ENCODE measurements at regions not wholly inside any gene's neighbourhood (a gene's known extent, or its start where the extent isn't known, plus 50 kb on each side); places are given as distances from the start of the nearest gene placed in this dataset.

- Histone ChIP-seq H3K36me3 (ENCODE audit: control insufficient read depth in 3 of 3, insufficient read depth in 2 of 3, low read depth in 1 of 3, low read length in 3 of 3) (no peaks in the 10 kb centered on the region), H3K4me3 (ENCODE audit: low read depth in 1 of 3, low read length in 3 of 3) (no peak overlapping the region), H3K9me3 (ENCODE audit: control insufficient read depth in 2 of 2, insufficient read depth in 1 of 2, low read depth in 1 of 2, low read length in 1 of 2) (no peaks in the 10 kb centered on the region), H3K4me1 (ENCODE audit: control insufficient read depth in 3 of 3, insufficient read depth in 2 of 3, low read depth in 1 of 3, low read length in 2 of 3) (no peaks in the 10 kb centered on the region), H3K27ac (ENCODE audit: low read depth in 1 of 3, low read length in 2 of 3) (no peak overlapping the region), H3K27me3 (ENCODE audit: control insufficient read depth in 3 of 3, insufficient read depth in 3 of 3, low read length in 3 of 3) (no peaks in the 10 kb centered on the region)
- 61 to 75% (median 66%) methylated on average over 3 of the region's 3 CpGs for WGBS, 3 donors
- DNase-seq, result no peak
- no peak for FAIRE-seq
Observed at GRCh38 chr20:52349806-52350205, 158.2 kb upstream of the ZFP64 start.

GRCh38 chr20:52348434-52348833 is 156.9 kb upstream of the ZFP64 start:
- no peaks in the 10 kb centered on the region for H3K9me3 ChIP-seq (ENCODE audit: control insufficient read depth in 2 of 2, insufficient read depth in 1 of 2, low read depth in 1 of 2, low read length in 1 of 2)
- WGBS, 3 donors, result 69 to 88% (median 76%) methylated on average over 2 of the region's 2 CpGs
- FAIRE-seq, result no peak
- H3K4me1 ChIP-seq (ENCODE audit: control insufficient read depth in 3 of 3, insufficient read depth in 2 of 3, low read depth in 1 of 3, low read length in 2 of 3), result no peaks in the 10 kb centered on the region
- DNase-seq, result no peak
- H3K27me3 ChIP-seq (ENCODE audit: control insufficient read depth in 3 of 3, insufficient read depth in 3 of 3, low read length in 3 of 3), result no peaks in the 10 kb centered on the region
- H3K27ac ChIP-seq (ENCODE audit: low read depth in 1 of 3, low read length in 2 of 3), result no peak overlapping the region
- no peak overlapping the region for H3K4me3 ChIP-seq (ENCODE audit: low read depth in 1 of 3, low read length in 3 of 3)
- no peaks in the 10 kb centered on the region for H3K36me3 ChIP-seq (ENCODE audit: control insufficient read depth in 3 of 3, insufficient read depth in 2 of 3, low read depth in 1 of 3, low read length in 3 of 3)

- no peak for FAIRE-seq
Observed at GRCh38 chr20:52346797-52347196, 155.2 kb upstream of the ZFP64 start.

GRCh38 chr20:52342913-52343312 is 151.3 kb upstream of the ZFP64 start:
- FAIRE-seq, result no peak
- no peaks in the 10 kb centered on the region for H3K27me3 ChIP-seq (ENCODE audit: control insufficient read depth in 3 of 3, insufficient read depth in 3 of 3, low read length in 3 of 3)
- DNase-seq, result no peak
- no peak overlapping the region for H3K4me3 ChIP-seq (ENCODE audit: low read depth in 1 of 3, low read length in 3 of 3)
- no peaks in the 10 kb centered on the region for H3K36me3 ChIP-seq (ENCODE audit: control insufficient read depth in 3 of 3, insufficient read depth in 2 of 3, low read depth in 1 of 3, low read length in 3 of 3)
- no peak overlapping the region for H3K27ac ChIP-seq (ENCODE audit: low read depth in 1 of 3, low read length in 2 of 3)
- no peaks in the 10 kb centered on the region for H3K9me3 ChIP-seq (ENCODE audit: control insufficient read depth in 2 of 2, insufficient read depth in 1 of 2, low read depth in 1 of 2, low read length in 1 of 2)
- no peaks in the 10 kb centered on the region for H3K4me1 ChIP-seq (ENCODE audit: control insufficient read depth in 3 of 3, insufficient read depth in 2 of 3, low read depth in 1 of 3, low read length in 2 of 3)
- WGBS, 3 donors, result 71 to 82% (median 75%) methylated on average over 3 of the region's 3 CpGs

More at GRCh38 chr20:52346797-52347196, 155.2 kb upstream of the ZFP64 start:
- Histone ChIP-seq H3K27me3 (ENCODE audit: control insufficient read depth in 3 of 3, insufficient read depth in 3 of 3, low read length in 3 of 3) (no peaks in the 10 kb centered on the region), H3K27ac (ENCODE audit: low read depth in 1 of 3, low read length in 2 of 3) (no peak overlapping the region), H3K4me3 (ENCODE audit: low read depth in 1 of 3, low read length in 3 of 3) (no peak overlapping the region), H3K4me1 (ENCODE audit: control insufficient read depth in 3 of 3, insufficient read depth in 2 of 3, low read depth in 1 of 3, low read length in 2 of 3) (no peaks in the 10 kb centered on the region), H3K36me3 (ENCODE audit: control insufficient read depth in 3 of 3, insufficient read depth in 2 of 3, low read depth in 1 of 3, low read length in 3 of 3) (no peaks in the 10 kb centered on the region), H3K9me3 (ENCODE audit: control insufficient read depth in 2 of 2, insufficient read depth in 1 of 2, low read depth in 1 of 2, low read length in 1 of 2) (no peaks in the 10 kb centered on the region)
- WGBS, 3 donors, result 75 to 82% (median 79%) methylated on average over 2 of the region's 2 CpGs
- DNase-seq, result no peak

GRCh38 chr20:52340036-52340634 is 148.6 kb upstream of the ZFP64 start:
- Histone ChIP-seq H3K27ac (ENCODE audit: low read depth in 1 of 3, low read length in 2 of 3) (no peak overlapping the region), H3K36me3 (ENCODE audit: control insufficient read depth in 3 of 3, insufficient read depth in 2 of 3, low read depth in 1 of 3, low read length in 3 of 3) (no peaks in the 10 kb centered on the region), H3K27me3 (ENCODE audit: control insufficient read depth in 3 of 3, insufficient read depth in 3 of 3, low read length in 3 of 3) (no peaks in the 10 kb centered on the region), H3K9me3 (ENCODE audit: control insufficient read depth in 2 of 2, insufficient read depth in 1 of 2, low read depth in 1 of 2, low read length in 1 of 2) (no peaks in the 10 kb centered on the region), H3K4me1 (ENCODE audit: control insufficient read depth in 3 of 3, insufficient read depth in 2 of 3, low read depth in 1 of 3, low read length in 2 of 3) (no peaks in the 10 kb centered on the region), H3K4me3 (ENCODE audit: low read depth in 1 of 3, low read length in 3 of 3) (no peak overlapping the region)
- no peak for FAIRE-seq
- peak in 1 of 2 donors; percentile 21 for DNase-seq
- 51 to 65% (median 58%) methylated on average over 4 of the region's 4 CpGs for WGBS, 3 donors

GRCh38 chr20:52332649-52333250 is 141.2 kb upstream of the ZFP64 start:
- DNase-seq, result no peak
- no peak for FAIRE-seq
- H3K36me3 ChIP-seq (ENCODE audit: control insufficient read depth in 3 of 3, insufficient read depth in 2 of 3, low read depth in 1 of 3, low read length in 3 of 3), result no peaks in the 10 kb centered on the region
- no peaks in the 10 kb centered on the region for H3K9me3 ChIP-seq (ENCODE audit: control insufficient read depth in 2 of 2, insufficient read depth in 1 of 2, low read depth in 1 of 2, low read length in 1 of 2)
- no peak overlapping the region for H3K4me3 ChIP-seq (ENCODE audit: low read depth in 1 of 3, low read length in 3 of 3)
- no peaks in the 10 kb centered on the region for H3K27me3 ChIP-seq (ENCODE audit: control insufficient read depth in 3 of 3, insufficient read depth in 3 of 3, low read length in 3 of 3)
- H3K27ac ChIP-seq (ENCODE audit: low read depth in 1 of 3, low read length in 2 of 3), result no peak overlapping the region
- H3K4me1 ChIP-seq (ENCODE audit: control insufficient read depth in 3 of 3, insufficient read depth in 2 of 3, low read depth in 1 of 3, low read length in 2 of 3), result no peaks in the 10 kb centered on the region
- 90 to 92% (median 92%) methylated on average over 2 of the region's 2 CpGs for WGBS, 3 donors

GRCh38 chr20:52332230-52332629 is 140.7 kb upstream of the ZFP64 start:
- no peaks in the 10 kb centered on the region for H3K27me3 ChIP-seq (ENCODE audit: control insufficient read depth in 3 of 3, insufficient read depth in 3 of 3, low read length in 3 of 3)
- whole genome bisulfite sequencing, 3 donors, result 62 to 87% (median 77%) methylated on average over 1 of the region's 1 CpG
- no peaks in the 10 kb centered on the region for H3K4me1 ChIP-seq (ENCODE audit: control insufficient read depth in 3 of 3, insufficient read depth in 2 of 3, low read depth in 1 of 3, low read length in 2 of 3)
- H3K9me3 ChIP-seq (ENCODE audit: control insufficient read depth in 2 of 2, insufficient read depth in 1 of 2, low read depth in 1 of 2, low read length in 1 of 2), result no peaks in the 10 kb centered on the region
- no peaks in the 10 kb centered on the region for H3K36me3 ChIP-seq (ENCODE audit: control insufficient read depth in 3 of 3, insufficient read depth in 2 of 3, low read depth in 1 of 3, low read length in 3 of 3)
- no peak for DNase-seq
- FAIRE-seq, result no peak
- H3K4me3 ChIP-seq (ENCODE audit: low read depth in 1 of 3, low read length in 3 of 3), result no peak overlapping the region
- H3K27ac ChIP-seq (ENCODE audit: low read depth in 1 of 3, low read length in 2 of 3), result no peak overlapping the region

GRCh38 chr20:52331655-52332054 is 140.1 kb upstream of the ZFP64 start:
- 90 to 91% (median 90%) methylated on average over 2 of the region's 2 CpGs for WGBS, 3 donors
- DNase-seq (no peak), FAIRE-seq (no peak)
- no peaks in the 10 kb centered on the region for H3K27me3 ChIP-seq (ENCODE audit: control insufficient read depth in 3 of 3, insufficient read depth in 3 of 3, low read length in 3 of 3)
- no peaks in the 10 kb centered on the region for H3K4me1 ChIP-seq (ENCODE audit: control insufficient read depth in 3 of 3, insufficient read depth in 2 of 3, low read depth in 1 of 3, low read length in 2 of 3)
- no peak overlapping the region for H3K4me3 ChIP-seq (ENCODE audit: low read depth in 1 of 3, low read length in 3 of 3)
- no peaks in the 10 kb centered on the region for H3K9me3 ChIP-seq (ENCODE audit: control insufficient read depth in 2 of 2, insufficient read depth in 1 of 2, low read depth in 1 of 2, low read length in 1 of 2)
- H3K27ac ChIP-seq (ENCODE audit: low read depth in 1 of 3, low read length in 2 of 3), result no peak overlapping the region
- H3K36me3 ChIP-seq (ENCODE audit: control insufficient read depth in 3 of 3, insufficient read depth in 2 of 3, low read depth in 1 of 3, low read length in 3 of 3), result no peaks in the 10 kb centered on the region

- no peak for DNase-seq
- peaks cover 0 to 2% (median 0%) of the 10 kb centered on the region in 3 donors for H3K27me3 ChIP-seq (ENCODE audit: control insufficient read depth in 3 of 3, insufficient read depth in 3 of 3, low read length in 3 of 3)
- H3K27ac ChIP-seq (ENCODE audit: low read depth in 1 of 3, low read length in 2 of 3), result no peak overlapping the region
- H3K9me3 ChIP-seq (ENCODE audit: control insufficient read depth in 2 of 2, insufficient read depth in 1 of 2, low read depth in 1 of 2, low read length in 1 of 2), result peaks cover 0 to 5% of the 10 kb centered on the region in 2 donors
- no peak overlapping the region for H3K4me3 ChIP-seq (ENCODE audit: low read depth in 1 of 3, low read length in 3 of 3)
- no peaks in the 10 kb centered on the region for H3K36me3 ChIP-seq (ENCODE audit: control insufficient read depth in 3 of 3, insufficient read depth in 2 of 3, low read depth in 1 of 3, low read length in 3 of 3)
- WGBS, 3 donors, result 60 to 82% (median 69%) methylated on average over 3 of the region's 3 CpGs
- H3K4me1 ChIP-seq (ENCODE audit: control insufficient read depth in 3 of 3, insufficient read depth in 2 of 3, low read depth in 1 of 3, low read length in 2 of 3), result no peaks in the 10 kb centered on the region
- FAIRE-seq, result no peak
Observed at GRCh38 chr20:52321396-52321795, 129.8 kb upstream of the ZFP64 start.
